Muscle of arm (tissue), 1 donor: ENCODE measurements at regions not wholly inside any gene's neighbourhood (a gene's known extent, or its start where the extent isn't known, plus 50 kb on each side); places are given as distances from the start of the nearest gene placed in this dataset.

Experiments
- DNase-seq: peaks from one replicate; pipeline ENCODE4 v3.0.0-alpha.2; 2013

GRCh38 chr5:8641786-8642505, 773.0 kb downstream of the MTRR start:
- no peak for DNase-seq

GRCh38 chr5:8644377-8644776, 775.4 kb downstream of the MTRR start:
- no peak for DNase-seq

- no peak for DNase-seq
Measured at GRCh38 chr5:8647111-8647510, 778.2 kb downstream of the MTRR start.

- DNase-seq = no peak
Measured at GRCh38 chr5:8650186-8650585, 781.2 kb downstream of the MTRR start.

- DNase-seq = no peak
Measured at GRCh38 chr5:8660133-8660893, 791.4 kb downstream of the MTRR start.

- no peak for DNase-seq
Measured at GRCh38 chr5:8663374-8663773, 794.4 kb downstream of the MTRR start.

- DNase-seq = no peak
Measured at GRCh38 chr5:8675182-8675581, 806.2 kb downstream of the MTRR start.

- no peak for DNase-seq
Measured at GRCh38 chr5:8676695-8677094, 807.7 kb downstream of the MTRR start.

- DNase-seq = no peak
Measured at GRCh38 chr5:8682381-8682780, 813.4 kb downstream of the MTRR start.

- no peak for DNase-seq
Measured at GRCh38 chr5:8683496-8683895, 814.5 kb downstream of the MTRR start.

- DNase-seq = no peak
Measured at GRCh38 chr5:8685704-8686103, 816.8 kb downstream of the MTRR start.

- DNase-seq = no peak
Measured at GRCh38 chr5:8686707-8687106, 817.8 kb downstream of the MTRR start.

- no peak for DNase-seq
Measured at GRCh38 chr5:8689773-8690172, 820.8 kb downstream of the MTRR start.

GRCh38 chr5:8691221-8691620, 822.3 kb downstream of the MTRR start:
- no peak for DNase-seq

GRCh38 chr5:8693341-8693844, 824.4 kb downstream of the MTRR start:
- no peak for DNase-seq

- no peak for DNase-seq
Measured at GRCh38 chr5:8694545-8694944, 825.6 kb downstream of the MTRR start.

- DNase-seq = peak; percentile 69
Measured at GRCh38 chr5:8695902-8696845, 827.2 kb downstream of the MTRR start.

- DNase-seq = no peak
Measured at GRCh38 chr5:8700222-8700621, 831.3 kb downstream of the MTRR start.

- DNase-seq = no peak
Measured at GRCh38 chr5:8700671-8701070, 831.7 kb downstream of the MTRR start.

- peak; percentile 69 for DNase-seq
Measured at GRCh38 chr5:8701251-8701650, 832.3 kb downstream of the MTRR start.

GRCh38 chr5:8710426-8710930, 835.4 kb downstream of the SEMA5A start:
- no peak for DNase-seq

GRCh38 chr5:8714198-8714597, 831.7 kb downstream of the SEMA5A start:
- DNase-seq = no peak
